Iris pigment epithelial cell (primary cell): ENCODE measurements at regions not wholly inside any gene's neighbourhood (a gene's known extent, or its start where the extent isn't known, plus 50 kb on each side); places are given as distances from the start of the nearest gene placed in this dataset.
A peak's percentile ranks its signal among the peaks of the same experiment; 100 is the strongest.
"Not testable (repeated sequence)": the region's sequence is repeated elsewhere in the genome, so short reads cannot be mapped to it uniquely, and the experiment has no call there.

Source experiments
- DNase-seq: peaks from one replicate; pipeline ENCODE4 v3.0.0-alpha.2; 2011; ENCODE audit warnings: low read depth

GRCh38 chr1:47684964-47685762, 247.3 kb downstream of the FOXD2 start:
- DNase-seq, result peak; percentile 30

DNA sequence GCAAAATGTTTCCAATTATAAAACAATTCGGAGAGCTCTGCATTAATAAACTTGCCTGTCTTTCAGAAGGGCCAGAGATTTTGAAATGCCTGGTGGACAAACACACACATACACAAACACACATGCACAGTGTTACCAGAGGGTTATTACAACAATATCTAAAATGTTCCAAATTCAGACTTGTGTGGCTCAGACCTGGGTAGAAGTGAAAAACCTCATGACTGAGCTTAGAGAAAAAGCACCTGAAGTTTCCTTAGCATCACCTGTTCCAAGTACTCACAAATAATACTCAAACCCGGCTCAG, 247.9 kb downstream of the FOXD2 start:
- no peak for DNase-seq

- peak; percentile 14 for DNase-seq
These were observed 249.1 kb downstream of the FOXD2 start for GRCh38 chr1:47686731-47687630.

DNA sequence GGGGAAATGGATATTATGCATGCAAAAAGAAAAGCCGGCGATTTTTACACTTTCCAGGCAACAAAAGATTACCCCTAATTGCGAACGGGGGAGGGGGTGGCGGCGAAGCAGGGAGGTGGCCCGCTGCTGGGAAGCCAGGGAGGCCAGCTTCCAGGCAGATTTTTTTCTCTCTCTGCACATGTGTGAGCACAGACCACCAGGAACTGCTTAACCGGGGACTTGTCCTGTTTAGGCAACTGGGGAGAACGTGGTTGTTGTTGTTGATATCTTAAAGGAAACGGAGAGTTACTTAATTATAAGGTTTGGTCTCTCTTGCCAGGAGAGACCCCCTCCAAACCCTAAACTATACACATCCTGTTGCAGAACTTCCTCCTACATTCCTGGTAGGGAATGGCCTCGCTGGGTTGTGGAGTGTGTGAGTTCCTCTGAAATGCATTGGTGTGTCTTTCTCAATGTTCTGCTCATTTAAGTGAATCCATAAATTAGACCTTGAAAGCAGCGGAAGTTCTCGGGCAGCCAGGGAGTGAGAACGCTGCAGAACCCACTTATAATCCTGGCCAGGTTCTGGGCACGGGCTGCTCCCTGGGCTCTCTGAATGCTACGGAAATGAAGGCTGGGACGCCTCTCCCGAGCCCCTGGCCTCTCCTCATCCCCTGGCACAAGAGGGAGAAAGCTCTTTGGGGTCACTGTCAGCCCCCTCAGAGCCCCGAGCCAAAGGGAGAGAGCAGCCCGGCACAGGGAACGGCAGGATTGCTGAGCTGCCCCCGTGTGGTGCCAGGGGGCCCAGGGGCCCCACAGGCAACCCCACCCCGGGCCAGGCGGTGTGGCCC, 250.0 kb downstream of the FOXD2 start:
- peak; percentile 9 for DNase-seq

GRCh38 chr1:47688461-47689296, 250.8 kb downstream of the FOXD2 start:
- DNase-seq, result no peak

DNA sequence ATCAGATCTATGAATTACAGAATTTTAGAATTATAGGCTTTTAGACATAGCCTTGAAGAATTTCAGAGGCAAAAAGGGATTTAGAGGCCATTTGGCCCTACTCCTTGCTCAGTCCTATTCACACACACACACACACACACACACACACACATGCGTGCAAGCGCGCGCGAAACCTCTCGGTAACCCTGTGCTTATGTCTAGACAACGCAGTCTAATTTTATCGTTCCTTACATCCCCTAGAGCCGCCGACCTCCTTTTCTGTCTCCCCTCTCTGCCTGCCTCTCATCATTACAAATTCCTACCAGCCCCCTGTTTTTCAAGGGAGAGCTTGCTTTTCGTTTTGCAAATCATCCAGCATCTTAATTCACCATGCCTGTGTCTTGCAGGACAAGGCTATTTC, 252.1 kb downstream of the FOXD2 start:
- no peak for DNase-seq

GRCh38 chr1:47690341-47691250, 252.8 kb downstream of the FOXD2 start:
- peak; percentile 32 for DNase-seq

GRCh38 chr1:47691293-47691692, 253.4 kb downstream of the FOXD2 start:
- DNase-seq, result not testable (repeated sequence)

DNA sequence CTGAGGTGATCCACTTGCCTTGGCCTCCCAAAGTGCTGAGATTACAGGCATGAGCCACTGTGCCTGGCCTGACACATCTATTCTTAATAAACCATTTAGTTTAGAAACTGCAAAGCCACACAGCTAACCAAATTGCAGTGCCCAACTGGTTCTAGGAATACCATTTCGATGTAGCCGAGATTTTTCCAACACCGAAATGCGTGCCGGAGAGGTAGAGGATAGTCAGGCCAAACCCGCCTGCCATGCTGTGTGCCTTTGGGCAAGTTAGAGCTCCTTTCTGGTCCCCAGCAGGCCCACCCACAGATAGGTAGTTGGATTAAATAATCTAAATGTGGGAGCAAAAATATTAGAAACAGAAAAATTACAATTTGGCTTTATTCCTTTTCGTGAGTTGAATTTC, 254.4 kb downstream of the FOXD2 start:
- DNase-seq, result no peak

- DNase-seq, result no peak
These were observed 255.3 kb downstream of the FOXD2 start for GRCh38 chr1:47693115-47693514.

GRCh38 chr1:47694011-47694890, 256.4 kb downstream of the FOXD2 start:
- DNase-seq, result no peak

GRCh38 chr1:47696404-47696736, 258.5 kb downstream of the FOXD2 start:
- no peak for DNase-seq

GRCh38 chr1:47696737-47697441, 259.0 kb downstream of the FOXD2 start:
- DNase-seq, result no peak

- no peak for DNase-seq
These were observed 259.9 kb downstream of the FOXD2 start for GRCh38 chr1:47697616-47698335.

GRCh38 chr1:47699492-47700235, 261.8 kb downstream of the FOXD2 start:
- DNase-seq, result peak; percentile 77

DNA sequence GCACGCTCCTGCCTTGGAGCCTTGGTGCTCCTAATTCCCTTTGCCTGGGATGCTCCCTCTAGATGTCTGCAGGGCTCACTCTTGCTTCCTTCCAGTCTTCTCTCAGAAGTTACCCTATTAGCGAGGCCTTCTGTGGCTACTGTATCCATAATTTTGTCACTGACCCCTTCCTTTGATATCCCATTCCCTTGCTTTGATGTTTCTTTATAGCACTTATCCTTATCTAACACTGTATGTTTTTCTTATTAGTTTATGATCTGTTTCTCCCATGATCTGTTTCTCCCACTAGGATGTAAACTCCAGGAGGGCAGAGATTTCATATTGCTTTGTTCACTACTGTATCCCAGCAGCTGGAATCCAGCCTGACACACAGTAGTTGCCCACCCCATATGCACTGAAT, 263.4 kb downstream of the FOXD2 start:
- DNase-seq, result no peak

GRCh38 chr1:47701741-47702515, 264.1 kb downstream of the FOXD2 start:
- DNase-seq, result no peak
